ENCODE measurements at regions not wholly inside any gene's neighbourhood (a gene's known extent, or its start where the extent isn't known, plus 50 kb on each side); places are given as distances from the start of the nearest gene placed in this dataset.
A peak's percentile ranks its signal among the peaks of the same experiment; 100 is the strongest.

- Histone ChIP-seq H3K27ac (no peak overlapping the region), H3K27me3 (no peaks in the 10 kb centered on the region)
- no peak for DNase-seq (ENCODE audit: low spot score)
Observed at GRCh38 chr9:120315154-120315553, 264.8 kb downstream of the CDK5RAP2 start.

GRCh38 chr9:120312031-120312430 is 267.9 kb downstream of the CDK5RAP2 start:
- no peak for TF ChIP-seq CTCF (IDR thresholded peaks at IDR 0.05)
- H3K36me3 ChIP-seq, result no peaks in the 10 kb centered on the region
- no peaks in the 10 kb centered on the region for H3K4me1 ChIP-seq
- H3K27me3 ChIP-seq, result no peaks in the 10 kb centered on the region
- H3K27ac ChIP-seq, result no peak overlapping the region
- H3K9me3 ChIP-seq, result peaks cover 0 to 12% of the 10 kb centered on the region in 2 donors
- no peak overlapping the region for H3K4me3 ChIP-seq
- no peak for DNase-seq (ENCODE audit: low spot score)

More at GRCh38 chr9:120315154-120315553, 264.8 kb downstream of the CDK5RAP2 start:
- no peaks in the 10 kb centered on the region for H3K4me1 ChIP-seq
- H3K9me3 ChIP-seq, result peaks cover 0 to 12% of the 10 kb centered on the region in 2 donors
- no peak overlapping the region for H3K4me3 ChIP-seq
- TF ChIP-seq CTCF (IDR thresholded peaks at IDR 0.05), result no peak
- H3K36me3 ChIP-seq, result no peaks in the 10 kb centered on the region

GRCh38 chr9:120310035-120310434 is 269.9 kb downstream of the CDK5RAP2 start:
- Histone ChIP-seq H3K4me3 (no peak overlapping the region), H3K27me3 (no peaks in the 10 kb centered on the region), H3K36me3 (no peaks in the 10 kb centered on the region), H3K27ac (no peak overlapping the region), H3K4me1 (no peaks in the 10 kb centered on the region), H3K9me3 (peaks cover 0 to 12% of the 10 kb centered on the region in 2 donors)
- DNase-seq (ENCODE audit: low spot score), result peak; percentile 32
- TF ChIP-seq CTCF (IDR thresholded peaks at IDR 0.05), result no peak

- no peaks in the 10 kb centered on the region for H3K27me3 ChIP-seq
- no peaks in the 10 kb centered on the region for H3K9me3 ChIP-seq
- no peak for TF ChIP-seq CTCF (IDR thresholded peaks at IDR 0.05)
- DNase-seq (ENCODE audit: low spot score), result peak; percentile 11
- no peaks in the 10 kb centered on the region for H3K36me3 ChIP-seq
- no peak overlapping the region for H3K4me3 ChIP-seq
- H3K4me1 ChIP-seq, result no peaks in the 10 kb centered on the region
- no peak overlapping the region for H3K27ac ChIP-seq
Observed at GRCh38 chr9:120308495-120308894, 271.5 kb downstream of the CDK5RAP2 start.

- peak; percentile 40 for DNase-seq (ENCODE audit: low spot score)
- no peaks in the 10 kb centered on the region for H3K9me3 ChIP-seq
- no peaks in the 10 kb centered on the region for H3K27me3 ChIP-seq
- H3K4me1 ChIP-seq, result no peaks in the 10 kb centered on the region
- H3K27ac ChIP-seq, result no peak overlapping the region
- H3K36me3 ChIP-seq, result no peaks in the 10 kb centered on the region
- TF ChIP-seq CTCF (IDR thresholded peaks at IDR 0.05), result no peak
- no peak overlapping the region for H3K4me3 ChIP-seq
Observed at GRCh38 chr9:120307599-120307998, 272.4 kb downstream of the CDK5RAP2 start.

GRCh38 chr9:120306561-120306960 is 273.4 kb downstream of the CDK5RAP2 start:
- TF ChIP-seq CTCF (IDR thresholded peaks at IDR 0.05), result no peak
- no peak overlapping the region for H3K27ac ChIP-seq
- DNase-seq (ENCODE audit: low spot score), result peak; percentile 23
- H3K4me1 ChIP-seq, result no peaks in the 10 kb centered on the region
- H3K36me3 ChIP-seq, result no peaks in the 10 kb centered on the region
- no peaks in the 10 kb centered on the region for H3K27me3 ChIP-seq
- no peak overlapping the region for H3K4me3 ChIP-seq
- no peaks in the 10 kb centered on the region for H3K9me3 ChIP-seq

Measured in right atrium auricular region (tissue), 2 donors.